Testis (tissue), 2 donors: ENCODE measurements at regions not wholly inside any gene's neighbourhood (a gene's known extent, or its start where the extent isn't known, plus 50 kb on each side); places are given as distances from the start of the nearest gene placed in this dataset.

Experiments used
- POLR2A ChIP-seq: fragments of 450-650 bp; IDR thresholded peaks from one replicate; pipeline ENCODE4 v1.6.1; 2017; ENCODE audit warnings: antibody characterized with exemption, mild to moderate bottlenecking, moderate library complexity
- TF ChIP-seq, protein P1 (sequence below), 3 experiments: fragments of 450-650 bp in 2 of 3; fragments of 200-600 bp in 1 of 3; sonication (generic) in 1 of 3; IDR thresholded peaks; one replicate each; pipeline ENCODE4 v1.5.1; 2016 to 2019; ENCODE audit warnings: antibody characterized with exemption in 3 of 3, mild to moderate bottlenecking in 2 of 3, moderate library complexity in 1 of 3

DNA sequence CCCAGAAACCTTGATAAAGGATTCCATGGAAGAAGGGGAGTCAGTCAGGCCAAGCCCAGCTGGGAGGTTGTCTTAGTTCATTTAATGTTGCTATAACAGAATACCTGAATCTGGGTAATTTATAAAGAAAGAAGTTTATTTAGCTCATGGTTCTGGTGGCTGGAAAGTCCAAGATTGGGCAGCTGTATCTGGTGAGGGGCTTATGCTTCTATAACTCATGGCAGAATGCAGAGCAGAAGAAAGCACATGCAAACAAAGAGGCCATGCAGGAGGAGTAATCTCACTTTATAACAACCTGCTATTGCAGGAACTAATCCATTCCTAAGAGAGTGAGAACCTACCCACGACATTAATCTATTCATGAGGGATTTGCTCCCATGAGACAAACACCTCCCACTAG lies 54.2 kb upstream of the ANKRD1 start:
- TF ChIP-seq, protein P1, sequence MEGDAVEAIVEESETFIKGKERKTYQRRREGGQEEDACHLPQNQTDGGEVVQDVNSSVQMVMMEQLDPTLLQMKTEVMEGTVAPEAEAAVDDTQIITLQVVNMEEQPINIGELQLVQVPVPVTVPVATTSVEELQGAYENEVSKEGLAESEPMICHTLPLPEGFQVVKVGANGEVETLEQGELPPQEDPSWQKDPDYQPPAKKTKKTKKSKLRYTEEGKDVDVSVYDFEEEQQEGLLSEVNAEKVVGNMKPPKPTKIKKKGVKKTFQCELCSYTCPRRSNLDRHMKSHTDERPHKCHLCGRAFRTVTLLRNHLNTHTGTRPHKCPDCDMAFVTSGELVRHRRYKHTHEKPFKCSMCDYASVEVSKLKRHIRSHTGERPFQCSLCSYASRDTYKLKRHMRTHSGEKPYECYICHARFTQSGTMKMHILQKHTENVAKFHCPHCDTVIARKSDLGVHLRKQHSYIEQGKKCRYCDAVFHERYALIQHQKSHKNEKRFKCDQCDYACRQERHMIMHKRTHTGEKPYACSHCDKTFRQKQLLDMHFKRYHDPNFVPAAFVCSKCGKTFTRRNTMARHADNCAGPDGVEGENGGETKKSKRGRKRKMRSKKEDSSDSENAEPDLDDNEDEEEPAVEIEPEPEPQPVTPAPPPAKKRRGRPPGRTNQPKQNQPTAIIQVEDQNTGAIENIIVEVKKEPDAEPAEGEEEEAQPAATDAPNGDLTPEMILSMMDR (IDR thresholded peaks at IDR 0.05) = no peak
- TF ChIP-seq POLR2A = no peak
